HG02759 (cell line): ENCODE measurements at regions not wholly inside any gene's neighbourhood (a gene's known extent, or its start where the extent isn't known, plus 50 kb on each side); places are given as distances from the start of the nearest gene placed in this dataset.
"Not testable (repeated sequence)": the region's sequence is repeated elsewhere in the genome, so short reads cannot be mapped to it uniquely, and the experiment has no call there.

Experiments used
- ATAC-seq: cut with Tn5 transposase; IDR thresholded peaks from one replicate; pipeline ENCODE4 v1.9.1; 2021; ENCODE audit warnings: mild to moderate bottlenecking, moderate library complexity; ENCODE audit not compliant: unreplicated experiment

GRCh38 chr7:91660734-91661356 is 219.7 kb downstream of the MTERF1 start:
- peak; percentile 59 for ATAC-seq

- no peak for ATAC-seq
These were observed 218.8 kb downstream of the MTERF1 start for GRCh38 chr7:91661727-91662126.

GRCh38 chr7:91668217-91668616 is 212.3 kb downstream of the MTERF1 start:
- no peak for ATAC-seq

GRCh38 chr7:91671245-91671644 is 209.3 kb downstream of the MTERF1 start:
- ATAC-seq = no peak

GRCh38 chr7:91674470-91674869 is 206.0 kb downstream of the MTERF1 start:
- ATAC-seq = no peak

GRCh38 chr7:91681718-91682117 is 198.8 kb downstream of the MTERF1 start:
- no peak for ATAC-seq

GRCh38 chr7:91683823-91684222 is 196.7 kb downstream of the MTERF1 start:
- no peak for ATAC-seq

- no peak for ATAC-seq
These were observed 195.0 kb downstream of the MTERF1 start for GRCh38 chr7:91685544-91685943.

- no peak for ATAC-seq
These were observed 189.9 kb downstream of the MTERF1 start for GRCh38 chr7:91690541-91691070.

GRCh38 chr7:91691865-91692264 is 188.6 kb downstream of the MTERF1 start:
- ATAC-seq = no peak

- ATAC-seq = no peak
These were observed 187.7 kb downstream of the MTERF1 start for GRCh38 chr7:91692800-91693199.

GRCh38 chr7:91694351-91694841 is 186.1 kb downstream of the MTERF1 start:
- no peak for ATAC-seq

- ATAC-seq = no peak
These were observed 169.6 kb downstream of the MTERF1 start for GRCh38 chr7:91710881-91711280.

GRCh38 chr7:91713669-91714068 is 166.8 kb downstream of the MTERF1 start:
- ATAC-seq = no peak

- ATAC-seq = no peak
These were observed 162.6 kb downstream of the MTERF1 start for GRCh38 chr7:91717681-91718470.

- ATAC-seq = no peak
These were observed 161.5 kb downstream of the MTERF1 start for GRCh38 chr7:91719008-91719407.

GRCh38 chr7:91720260-91720937 is 160.1 kb downstream of the MTERF1 start:
- ATAC-seq = no peak

- no peak for ATAC-seq
These were observed 157.7 kb downstream of the MTERF1 start for GRCh38 chr7:91722831-91723230.

GRCh38 chr7:91729046-91729445 is 151.5 kb downstream of the MTERF1 start:
- ATAC-seq = not testable (repeated sequence)

- ATAC-seq = no peak
These were observed 148.5 kb downstream of the MTERF1 start for GRCh38 chr7:91731976-91732375.

- no peak for ATAC-seq
These were observed 131.1 kb downstream of the MTERF1 start for GRCh38 chr7:91749418-91749817.
